GM10266 (cell line): ENCODE measurements at regions not wholly inside any gene's neighbourhood (a gene's known extent, or its start where the extent isn't known, plus 50 kb on each side); places are given as distances from the start of the nearest gene placed in this dataset.

Experiments used
- DNase-seq: peaks from one replicate; pipeline ENCODE4 v3.0.0; 2012; ENCODE audit errors: extremely low spot score
- CTCF ChIP-seq: IDR thresholded peaks from 2 replicates; pipeline ENCODE4 v1.5.1; 2012; ENCODE audit warnings: mild to moderate bottlenecking, low read depth; ENCODE audit not compliant: control insufficient read depth, insufficient read depth; ENCODE audit errors: missing control alignments

- no peak for DNase-seq
- no peak for TF ChIP-seq CTCF
These were observed 77.0 kb upstream of the CA10 start for GRCh38 chr17:52235516-52235915.

GRCh38 chr17:52233632-52234031, 75.1 kb upstream of the CA10 start:
- TF ChIP-seq CTCF, result no peak
- DNase-seq, result no peak

- DNase-seq, result no peak
- TF ChIP-seq CTCF, result no peak
These were observed 74.7 kb upstream of the CA10 start for GRCh38 chr17:52233176-52233575.

- TF ChIP-seq CTCF, result no peak
- no peak for DNase-seq
These were observed 70.3 kb upstream of the CA10 start for GRCh38 chr17:52228823-52229222.

GRCh38 chr17:52227926-52228325, 69.4 kb upstream of the CA10 start:
- no peak for TF ChIP-seq CTCF
- DNase-seq, result no peak

- no peak for TF ChIP-seq CTCF
- no peak for DNase-seq
These were observed 54.9 kb upstream of the CA10 start for GRCh38 chr17:52213451-52213850.

GRCh38 chr17:52212851-52213250, 54.3 kb upstream of the CA10 start:
- TF ChIP-seq CTCF, result no peak
- no peak for DNase-seq

GRCh38 chr17:52209507-52209906, 51.0 kb upstream of the CA10 start:
- no peak for DNase-seq
- no peak for TF ChIP-seq CTCF
